GM12892 (cell line): ENCODE measurements at regions not wholly inside any gene's neighbourhood (a gene's known extent, or its start where the extent isn't known, plus 50 kb on each side); places are given as distances from the start of the nearest gene placed in this dataset.

Source experiments
- POLR2AphosphoS5 ChIP-seq: IDR thresholded peaks from 2 replicates; pipeline ENCODE4 v1.6.1; 2011; ENCODE audit warnings: low read depth, low read length, control low read depth
- TAF1 ChIP-seq: IDR thresholded peaks from 2 replicates; pipeline ENCODE4 v1.6.1; 2011; ENCODE audit warnings: low read depth, mild to moderate bottlenecking, control low read depth, low read length, borderline replicate concordance

DNA sequence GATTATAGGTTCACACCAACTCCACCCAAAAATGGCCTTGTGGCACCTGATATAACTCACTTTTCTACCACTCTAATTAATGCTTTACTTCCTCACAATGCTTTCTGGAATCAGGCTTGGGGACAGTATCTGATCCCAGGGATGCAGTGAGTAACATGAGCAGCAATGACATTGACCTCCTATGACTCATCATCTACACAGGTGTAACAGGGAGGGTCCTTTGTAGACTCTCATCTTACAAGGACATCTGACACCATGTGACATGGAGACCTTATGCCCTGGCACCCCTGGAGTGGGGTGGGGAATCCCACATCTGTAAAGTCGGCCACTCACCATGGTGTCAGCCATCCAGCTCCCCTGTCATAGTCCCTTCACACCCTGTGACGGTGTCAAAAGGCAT is 586.4 kb downstream of the MED13L start:
- TF ChIP-seq TAF1 (no peak), POLR2AphosphoS5 (no peak)
